T-helper 17 cell (primary cell): ENCODE measurements at regions not wholly inside any gene's neighbourhood (a gene's known extent, or its start where the extent isn't known, plus 50 kb on each side); places are given as distances from the start of the nearest gene placed in this dataset.
"Not testable (repeated sequence)": the region's sequence is repeated elsewhere in the genome, so short reads cannot be mapped to it uniquely, and the experiment has no call there.

ENCODE experiments used
- ATAC-seq: fragments of 150-1000 bp; cut with Tn5 transposase; 2 replicates; pipeline ENCODE4 v1.10.0; 2021; ENCODE audit warnings: mild to moderate bottlenecking, moderate library complexity
- DNase-seq, 3 donors: peaks; one replicate each; pipeline versions ENCODE4 v3.0.0 to v3.0.0-alpha.2; 2020 to 2021
- H3K9me3 ChIP-seq: one replicate; pipeline ENCODE4 v1.7.0; 2013; ENCODE audit warnings: low read length, mild to moderate bottlenecking; ENCODE audit not compliant: control insufficient read depth, poor library complexity, severe bottlenecking
- H3K27ac Mint-ChIP-seq: one replicate; pipeline ENCODE4 v1.8.0; 2022; ENCODE audit warnings: mild to moderate bottlenecking, moderate library complexity, mixed read lengths
- H3K27me3 Mint-ChIP-seq: one replicate; pipeline ENCODE4 v1.8.0; 2022; ENCODE audit warnings: mixed read lengths
- H3K36me3 Mint-ChIP-seq: one replicate; pipeline ENCODE4 v1.8.0; 2022; ENCODE audit warnings: low read depth, mixed read lengths
- H3K4me1 Mint-ChIP-seq: one replicate; pipeline ENCODE4 v1.8.0; 2022; ENCODE audit warnings: mild to moderate bottlenecking, mixed read lengths
- H3K4me3 Mint-ChIP-seq: one replicate; pipeline ENCODE4 v1.8.0; 2022; ENCODE audit warnings: mild to moderate bottlenecking, moderate library complexity, mixed read lengths

DNA sequence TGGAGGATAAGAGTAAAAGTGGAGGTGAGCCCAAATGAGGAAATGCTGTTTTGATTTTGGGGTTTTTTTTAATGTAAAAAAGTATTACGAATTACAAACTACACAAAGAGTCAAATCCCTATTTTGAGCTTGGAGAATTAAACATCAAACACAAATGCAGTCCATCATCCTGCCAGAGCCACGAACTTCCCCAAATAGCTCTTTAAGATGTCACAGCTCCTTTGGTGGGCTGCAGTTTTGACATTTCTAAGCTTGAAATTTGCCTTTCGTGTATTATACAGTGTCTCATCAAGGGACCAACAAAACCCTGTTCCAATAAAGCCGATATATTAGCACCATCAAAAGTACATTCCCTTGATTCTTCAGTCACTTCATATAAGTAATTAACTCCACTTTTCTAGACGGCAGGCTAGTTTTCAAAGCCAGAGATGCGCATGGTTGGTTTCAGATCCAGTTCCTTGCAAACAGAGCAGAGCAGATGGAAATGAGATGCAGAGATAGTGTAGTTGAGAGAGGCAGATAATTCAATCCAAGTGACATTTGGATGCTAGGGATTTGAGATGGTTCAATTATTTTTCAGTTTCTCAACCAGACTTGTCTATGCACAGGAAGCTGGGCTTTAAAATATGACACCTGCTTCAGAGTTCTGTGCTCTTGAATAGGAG is 580.9 kb downstream of the EDEM1 start:
- Mint-ChIP-seq H3K4me1 (no peaks in the 10 kb centered on the region), H3K4me3 (no peak overlapping the region), H3K27me3 (no peaks in the 10 kb centered on the region), H3K36me3 (no peaks in the 10 kb centered on the region), H3K27ac (no peak overlapping the region)
- DNase-seq, result no peak
- no peak for ATAC-seq
- H3K9me3 ChIP-seq, result no peaks in the 10 kb centered on the region

DNA sequence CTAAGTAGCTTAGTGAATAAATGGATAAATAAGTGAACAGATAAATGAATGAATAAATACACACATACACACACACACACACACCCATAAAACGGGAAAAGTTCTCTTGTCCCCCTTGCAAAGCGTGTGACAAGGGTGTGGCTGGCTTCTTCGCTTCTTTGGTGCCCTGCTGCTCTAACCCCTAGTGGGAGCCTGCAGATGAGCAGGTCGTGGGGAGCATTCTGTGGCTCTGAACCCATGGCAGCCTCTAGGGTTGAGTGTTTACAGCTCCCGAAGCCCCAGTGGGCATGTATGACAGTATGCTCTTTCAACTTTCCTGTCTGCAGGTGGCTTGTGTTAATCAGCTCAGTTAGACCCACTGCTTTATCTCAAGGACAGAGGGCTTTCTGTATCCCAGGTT is 582.3 kb downstream of the EDEM1 start:
- H3K4me1 Mint-ChIP-seq, result no peaks in the 10 kb centered on the region
- DNase-seq, result no peak
- no peak overlapping the region for H3K4me3 Mint-ChIP-seq
- no peaks in the 10 kb centered on the region for H3K9me3 ChIP-seq
- H3K27me3 Mint-ChIP-seq, result no peaks in the 10 kb centered on the region
- H3K36me3 Mint-ChIP-seq, result no peaks in the 10 kb centered on the region
- H3K27ac Mint-ChIP-seq, result no peak overlapping the region
- ATAC-seq, result no peak

DNA sequence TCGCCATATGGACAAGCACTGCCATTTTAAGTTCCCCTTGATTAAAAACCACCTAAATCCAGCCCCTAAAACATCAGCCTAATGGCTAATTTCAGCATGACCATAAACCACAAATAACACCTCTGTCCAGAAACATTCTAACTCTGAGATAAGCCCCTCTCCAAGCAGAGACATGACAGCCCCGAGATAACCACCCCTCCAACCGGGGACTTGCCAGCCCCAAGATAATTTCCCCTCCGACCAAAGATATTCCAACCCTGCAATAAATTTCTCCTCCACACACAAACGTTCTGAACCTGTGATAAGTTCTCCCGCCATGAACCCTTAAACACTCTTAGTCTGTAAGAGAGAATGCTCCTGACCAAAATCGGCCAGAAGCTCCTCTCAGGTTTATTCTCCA is 586.8 kb downstream of the EDEM1 start:
- H3K9me3 ChIP-seq, result no peaks in the 10 kb centered on the region
- no peaks in the 10 kb centered on the region for H3K4me1 Mint-ChIP-seq
- no peak overlapping the region for H3K4me3 Mint-ChIP-seq
- H3K36me3 Mint-ChIP-seq, result no peaks in the 10 kb centered on the region
- no peak overlapping the region for H3K27ac Mint-ChIP-seq
- H3K27me3 Mint-ChIP-seq, result no peaks in the 10 kb centered on the region
- no peak for DNase-seq
- no peak for ATAC-seq

DNA sequence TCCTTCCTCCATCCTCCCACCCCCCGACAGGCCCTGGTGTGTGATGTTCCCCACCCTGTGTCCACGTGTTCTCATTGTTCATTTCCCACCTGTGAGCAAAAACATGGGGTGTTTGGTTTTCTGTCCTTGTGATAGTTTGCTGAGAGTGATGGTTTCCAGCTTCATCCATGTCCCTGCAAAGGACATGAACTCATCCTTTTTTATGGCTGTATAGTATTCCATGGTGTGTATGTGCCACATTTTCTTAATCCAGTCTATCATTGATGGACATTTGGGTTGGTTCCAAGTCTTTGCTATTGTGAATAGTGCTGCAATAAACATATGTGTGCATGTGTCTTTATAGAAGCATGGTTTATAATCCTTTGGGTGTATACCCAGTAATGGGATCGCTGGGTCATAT is 587.6 kb downstream of the EDEM1 start:
- not testable (repeated sequence) for H3K27me3 Mint-ChIP-seq, DNase-seq, H3K9me3 ChIP-seq, ATAC-seq, H3K27ac Mint-ChIP-seq, H3K4me3 Mint-ChIP-seq, H3K36me3 Mint-ChIP-seq, H3K4me1 Mint-ChIP-seq

DNA sequence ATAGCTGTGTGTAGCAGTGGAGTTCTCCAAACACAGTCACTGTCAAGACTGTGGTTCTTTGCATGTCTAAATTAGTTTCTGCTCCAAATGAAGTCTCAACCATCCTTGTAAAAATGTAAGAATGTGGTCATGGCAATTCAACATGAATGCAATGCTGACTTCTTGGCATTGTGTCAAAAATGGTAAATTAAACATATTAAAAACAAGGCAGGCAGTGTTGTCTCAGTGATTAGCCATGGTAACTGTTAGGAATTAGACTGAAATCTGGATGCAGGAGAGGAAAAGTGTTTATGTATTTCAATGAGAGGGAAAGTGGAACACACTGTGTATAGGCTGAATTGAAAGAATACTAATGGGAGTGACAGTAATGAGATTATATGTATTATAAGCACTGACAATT is 597.2 kb downstream of the EDEM1 start:
- Mint-ChIP-seq H3K4me3 (no peak overlapping the region), H3K27me3 (no peaks in the 10 kb centered on the region)
- ATAC-seq, result no peak

DNA sequence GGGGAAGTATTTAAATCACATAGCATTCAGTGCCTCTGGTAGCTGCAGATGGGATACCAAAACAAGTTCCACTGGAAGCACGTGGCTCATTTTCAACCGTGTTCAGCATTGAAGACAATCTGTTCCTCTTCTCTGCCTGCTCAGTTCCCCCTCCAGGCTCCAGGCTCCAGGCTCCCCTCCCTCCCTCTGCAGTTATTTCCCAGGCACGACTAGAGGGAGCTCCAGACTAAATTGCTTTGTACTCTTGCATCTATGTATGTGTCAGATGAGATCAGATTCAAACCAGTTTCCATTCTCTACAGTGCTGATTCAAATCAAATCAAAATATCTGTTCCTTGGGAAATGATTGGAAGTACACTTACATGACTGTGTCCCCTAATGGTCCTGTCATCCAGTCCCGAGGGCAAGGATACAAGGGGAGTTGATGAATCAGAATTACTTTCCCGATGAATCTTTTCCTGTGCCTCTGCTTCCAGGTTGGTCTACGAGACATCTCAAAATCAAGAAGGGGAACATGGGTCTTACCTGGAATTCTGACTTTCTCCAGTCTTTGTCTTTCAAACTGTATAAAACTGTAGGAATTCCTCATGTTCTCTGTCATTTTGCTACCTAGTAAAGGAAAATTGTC is 600.5 kb downstream of the EDEM1 start:
- Mint-ChIP-seq H3K4me1 (no peaks in the 10 kb centered on the region), H3K27me3 (no peaks in the 10 kb centered on the region), H3K36me3 (no peaks in the 10 kb centered on the region), H3K27ac (no peak overlapping the region), H3K4me3 (no peak overlapping the region)
- ATAC-seq (no peak), DNase-seq (no peak)
- H3K9me3 ChIP-seq, result no peaks in the 10 kb centered on the region

More for the DNA sequence above, 597.2 kb downstream of the EDEM1 start:
- H3K36me3 Mint-ChIP-seq, result no peaks in the 10 kb centered on the region
- H3K4me1 Mint-ChIP-seq, result no peaks in the 10 kb centered on the region
- DNase-seq, result no peak
- no peaks in the 10 kb centered on the region for H3K9me3 ChIP-seq
- H3K27ac Mint-ChIP-seq, result no peak overlapping the region

DNA sequence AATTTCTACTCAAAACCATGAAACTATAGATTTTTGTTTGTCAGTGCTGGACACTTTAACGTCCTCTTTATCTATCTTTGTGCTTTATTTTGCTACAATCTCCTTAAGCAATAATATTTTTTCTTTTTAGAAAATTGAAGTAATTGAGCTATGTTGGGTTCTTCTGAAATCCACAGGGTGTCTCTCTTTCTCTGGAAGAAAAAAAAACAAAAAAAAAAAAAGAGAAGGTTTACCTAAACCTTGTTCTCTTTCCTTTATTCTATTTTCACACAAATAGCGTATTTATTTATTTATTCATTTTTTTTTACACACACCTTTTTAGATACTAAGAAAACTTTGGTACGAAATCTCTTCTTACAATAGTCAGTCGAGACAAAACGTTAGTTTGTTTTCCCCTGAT is 601.0 kb downstream of the EDEM1 start:
- DNase-seq (no peak), ATAC-seq (no peak)
- Mint-ChIP-seq H3K27ac (no peak overlapping the region), H3K4me3 (no peak overlapping the region), H3K4me1 (no peaks in the 10 kb centered on the region), H3K27me3 (no peaks in the 10 kb centered on the region), H3K36me3 (no peaks in the 10 kb centered on the region)
- no peaks in the 10 kb centered on the region for H3K9me3 ChIP-seq

DNA sequence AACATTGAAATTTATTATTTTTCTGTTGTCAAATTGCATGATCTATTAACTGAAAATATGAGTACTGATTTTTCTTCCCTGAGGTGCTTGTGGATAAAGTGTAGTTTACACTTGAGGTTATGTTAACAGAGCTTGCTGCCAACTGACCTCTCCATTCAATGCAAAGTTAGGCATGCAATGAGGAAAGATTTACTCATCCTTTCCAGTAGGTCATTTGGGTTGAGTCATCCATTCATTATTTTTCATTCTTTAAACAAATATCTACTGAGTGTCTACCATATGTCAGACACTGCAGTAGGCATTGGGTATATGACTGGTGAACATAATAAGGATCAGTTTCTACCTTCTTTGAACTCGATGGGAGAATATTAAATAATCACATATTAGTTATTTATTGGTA is 604.1 kb downstream of the EDEM1 start:
- no peak for ATAC-seq
- H3K4me3 Mint-ChIP-seq, result no peak overlapping the region
- no peaks in the 10 kb centered on the region for H3K9me3 ChIP-seq
- DNase-seq, result no peak
- H3K4me1 Mint-ChIP-seq, result no peaks in the 10 kb centered on the region
- no peak overlapping the region for H3K27ac Mint-ChIP-seq
- no peaks in the 10 kb centered on the region for H3K36me3 Mint-ChIP-seq
- H3K27me3 Mint-ChIP-seq, result no peaks in the 10 kb centered on the region

DNA sequence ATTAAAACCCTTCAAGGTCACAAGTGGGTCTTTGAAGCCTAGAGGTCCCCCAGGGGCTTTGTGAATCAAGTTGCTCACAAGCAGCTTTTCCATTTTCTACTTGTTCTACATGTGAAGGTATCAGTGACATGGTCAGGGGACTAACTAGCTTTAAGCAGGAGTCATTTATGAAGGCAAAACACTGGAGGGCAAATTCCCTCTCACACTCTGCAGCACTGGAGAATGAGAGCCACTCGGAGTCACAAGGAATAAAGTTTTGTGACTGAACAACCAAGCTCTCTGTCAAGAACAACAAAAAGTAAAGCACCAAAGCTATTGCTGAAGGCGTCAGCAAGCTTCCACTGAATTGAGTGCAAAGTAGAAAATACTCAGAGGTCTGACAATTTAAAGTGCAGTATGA is 609.0 kb downstream of the EDEM1 start:
- Mint-ChIP-seq H3K4me1 (no peaks in the 10 kb centered on the region), H3K27me3 (no peaks in the 10 kb centered on the region), H3K4me3 (no peak overlapping the region), H3K27ac (no peak overlapping the region), H3K36me3 (no peaks in the 10 kb centered on the region)
- ATAC-seq (no peak), DNase-seq (no peak)
- H3K9me3 ChIP-seq, result no peaks in the 10 kb centered on the region

DNA sequence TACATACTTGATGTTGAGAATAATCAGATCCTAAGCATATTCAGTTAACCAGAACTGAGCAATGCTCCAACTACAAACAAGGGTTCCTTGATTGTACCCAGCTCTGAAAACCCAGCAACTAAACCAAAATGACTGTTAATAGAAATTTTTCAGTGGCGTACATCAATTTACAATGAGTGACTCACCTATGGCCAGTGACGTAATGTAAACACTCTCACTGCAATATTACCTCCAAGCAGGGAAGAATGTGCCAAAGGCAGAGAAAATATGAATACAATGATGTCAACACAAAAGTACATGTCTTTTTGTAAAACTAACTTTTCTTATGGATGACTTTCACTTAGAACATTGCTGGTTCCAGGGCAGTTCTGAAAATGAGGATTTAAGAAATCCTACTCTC is 611.3 kb downstream of the EDEM1 start:
- no peak overlapping the region for H3K27ac Mint-ChIP-seq
- no peak for ATAC-seq
- no peak overlapping the region for H3K4me3 Mint-ChIP-seq
- H3K27me3 Mint-ChIP-seq, result no peaks in the 10 kb centered on the region
- H3K4me1 Mint-ChIP-seq, result no peaks in the 10 kb centered on the region
- no peaks in the 10 kb centered on the region for H3K9me3 ChIP-seq
- no peaks in the 10 kb centered on the region for H3K36me3 Mint-ChIP-seq
- DNase-seq, result no peak

DNA sequence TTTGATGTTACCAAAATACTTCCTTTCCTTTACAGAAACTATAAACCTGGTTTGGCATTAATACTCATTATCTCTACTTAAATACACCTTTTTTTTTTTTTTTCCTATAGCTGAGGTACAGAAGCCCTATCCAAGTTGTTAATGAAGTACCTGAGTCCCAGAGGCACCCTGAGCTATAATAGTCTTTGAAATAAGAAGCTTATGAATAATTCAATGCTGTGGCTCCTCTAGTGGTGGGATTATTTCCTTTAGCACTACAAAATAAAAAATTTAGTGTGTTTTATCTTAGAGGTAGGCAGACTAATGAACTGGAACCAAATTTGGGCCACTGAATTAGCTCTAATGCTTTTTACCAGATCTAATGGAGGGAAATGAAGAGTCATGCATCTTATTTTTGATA is 611.9 kb downstream of the EDEM1 start:
- Mint-ChIP-seq H3K27ac (no peak overlapping the region), H3K27me3 (no peaks in the 10 kb centered on the region), H3K4me1 (no peaks in the 10 kb centered on the region), H3K4me3 (no peak overlapping the region), H3K36me3 (no peaks in the 10 kb centered on the region)
- H3K9me3 ChIP-seq, result no peaks in the 10 kb centered on the region
- DNase-seq (no peak), ATAC-seq (no peak)

DNA sequence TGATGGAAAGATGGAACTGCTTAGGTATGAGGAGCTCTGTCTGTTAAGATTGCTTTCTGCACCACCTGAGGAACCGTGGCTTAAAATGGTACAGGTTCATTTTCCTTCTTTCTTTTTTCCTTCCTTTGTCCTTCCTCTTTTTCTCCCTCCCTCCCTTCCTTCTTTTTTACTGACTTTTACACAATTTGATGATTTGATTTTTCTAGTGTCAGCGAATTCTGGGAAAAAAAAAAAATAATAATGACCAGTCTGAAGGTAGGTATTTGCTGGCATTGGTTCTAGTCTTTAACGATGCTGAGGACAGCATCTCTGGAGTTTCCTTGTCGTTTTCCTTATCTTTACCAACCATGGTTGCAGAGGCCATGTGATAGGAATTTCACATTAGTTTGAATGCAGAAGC is 613.5 kb downstream of the EDEM1 start:
- no peaks in the 10 kb centered on the region for H3K36me3 Mint-ChIP-seq
- ATAC-seq (no peak), DNase-seq (no peak)
- no peak overlapping the region for H3K4me3 Mint-ChIP-seq
- no peaks in the 10 kb centered on the region for H3K27me3 Mint-ChIP-seq
- no peaks in the 10 kb centered on the region for H3K4me1 Mint-ChIP-seq
- H3K27ac Mint-ChIP-seq, result no peak overlapping the region
- no peaks in the 10 kb centered on the region for H3K9me3 ChIP-seq

DNA sequence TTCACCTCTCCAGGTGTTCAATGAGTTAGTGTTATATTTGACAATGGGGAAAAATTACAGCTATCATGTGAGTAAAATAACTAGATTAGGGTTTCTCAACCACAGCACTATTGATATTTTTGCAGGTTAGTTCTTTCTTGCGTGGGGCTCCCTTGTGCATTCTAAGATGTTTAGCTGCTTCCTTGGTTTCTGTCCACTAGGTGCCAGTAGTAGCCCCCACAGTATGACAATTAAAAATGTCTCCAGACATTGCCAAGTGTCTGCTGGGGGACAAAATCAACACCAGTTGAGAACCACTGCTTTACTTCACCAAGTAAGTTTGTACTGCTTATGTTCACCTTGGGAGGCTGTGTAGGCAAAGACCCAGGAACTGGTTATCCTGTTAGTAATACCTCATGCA is 618.7 kb downstream of the EDEM1 start:
- no peaks in the 10 kb centered on the region for H3K4me1 Mint-ChIP-seq
- H3K27ac Mint-ChIP-seq, result no peak overlapping the region
- no peak for DNase-seq
- no peaks in the 10 kb centered on the region for H3K27me3 Mint-ChIP-seq
- no peak overlapping the region for H3K4me3 Mint-ChIP-seq
- no peaks in the 10 kb centered on the region for H3K9me3 ChIP-seq
- no peaks in the 10 kb centered on the region for H3K36me3 Mint-ChIP-seq
- no peak for ATAC-seq

DNA sequence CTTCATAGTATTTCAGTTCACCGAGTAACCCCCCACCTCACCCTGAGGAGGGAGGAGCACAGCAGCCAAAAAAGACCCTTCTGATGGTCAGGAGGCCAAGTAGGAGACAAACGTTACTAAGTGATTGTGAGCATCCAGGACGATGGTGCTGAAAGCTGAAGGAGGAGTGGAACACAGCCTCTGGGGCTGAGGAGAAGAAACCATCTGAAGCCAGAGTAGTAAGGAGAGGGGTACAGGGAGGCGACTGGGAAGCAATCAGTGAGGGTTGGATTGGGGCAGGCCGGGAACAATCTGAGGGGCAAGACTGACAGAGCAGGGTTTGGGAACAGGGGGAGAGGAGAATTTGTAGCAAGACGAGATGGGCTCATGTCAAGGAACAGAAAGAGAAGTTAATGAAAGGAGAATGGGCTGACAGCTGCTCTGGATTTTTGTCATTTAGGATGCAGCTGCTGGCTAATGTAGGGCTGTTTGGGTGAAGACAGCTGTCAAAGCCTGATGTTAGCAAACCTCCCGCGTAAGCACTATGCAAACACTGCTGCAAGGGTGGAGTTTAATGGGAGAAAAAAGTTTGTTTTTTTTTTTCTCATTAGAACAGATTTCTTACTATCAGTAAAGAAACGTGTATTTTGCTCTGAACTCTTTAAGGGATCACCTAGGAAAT is 622.2 kb downstream of the EDEM1 start:
- no peak for DNase-seq
- Mint-ChIP-seq H3K27ac (no peak overlapping the region), H3K4me3 (no peak overlapping the region), H3K27me3 (no peaks in the 10 kb centered on the region), H3K4me1 (no peaks in the 10 kb centered on the region), H3K36me3 (no peaks in the 10 kb centered on the region)
- no peak for ATAC-seq
- H3K9me3 ChIP-seq, result no peaks in the 10 kb centered on the region
